GM18867 (cell line): ENCODE measurements at regions not wholly inside any gene's neighbourhood (a gene's known extent, or its start where the extent isn't known, plus 50 kb on each side); places are given as distances from the start of the nearest gene placed in this dataset.

Experiments
- ATAC-seq: cut with Tn5 transposase; IDR thresholded peaks from one replicate; pipeline ENCODE4 v1.9.1; 2021; ENCODE audit warnings: mild to moderate bottlenecking, moderate library complexity; ENCODE audit not compliant: unreplicated experiment

GRCh38 chr15:70291305-70292075, 193.8 kb upstream of the TLE3 start:
- ATAC-seq = no peak

- ATAC-seq = no peak
These were observed 193.0 kb upstream of the TLE3 start for GRCh38 chr15:70290708-70291107.

- no peak for ATAC-seq
These were observed 191.7 kb upstream of the TLE3 start for GRCh38 chr15:70289191-70289955.

- no peak for ATAC-seq
These were observed 188.5 kb upstream of the TLE3 start for GRCh38 chr15:70286113-70286806.

GRCh38 chr15:70284438-70285214, 186.9 kb upstream of the TLE3 start:
- no peak for ATAC-seq

GRCh38 chr15:70283511-70283910, 185.8 kb upstream of the TLE3 start:
- ATAC-seq = no peak

GRCh38 chr15:70281811-70282307, 184.1 kb upstream of the TLE3 start:
- no peak for ATAC-seq

GRCh38 chr15:70281261-70281810, 183.6 kb upstream of the TLE3 start:
- ATAC-seq = no peak

- no peak for ATAC-seq
These were observed 183.1 kb upstream of the TLE3 start for GRCh38 chr15:70280781-70281180.

GRCh38 chr15:70279096-70279495, 181.4 kb upstream of the TLE3 start:
- ATAC-seq = no peak

GRCh38 chr15:70278644-70279043, 180.9 kb upstream of the TLE3 start:
- ATAC-seq = no peak

- no peak for ATAC-seq
These were observed 179.8 kb upstream of the TLE3 start for GRCh38 chr15:70277556-70277955.

- ATAC-seq = no peak
These were observed 178.7 kb upstream of the TLE3 start for GRCh38 chr15:70276401-70276800.

GRCh38 chr15:70275461-70276138, 177.9 kb upstream of the TLE3 start:
- no peak for ATAC-seq

- ATAC-seq = no peak
These were observed 177.2 kb upstream of the TLE3 start for GRCh38 chr15:70274908-70275307.

- no peak for ATAC-seq
These were observed 176.7 kb upstream of the TLE3 start for GRCh38 chr15:70274255-70274880.

- ATAC-seq = no peak
These were observed 176.1 kb upstream of the TLE3 start for GRCh38 chr15:70273808-70274207.

GRCh38 chr15:70272565-70273355, 175.0 kb upstream of the TLE3 start:
- ATAC-seq = no peak
